Activated naive CD4-positive, alpha-beta T cell treated with anti-CD3 and anti-CD28 coated beads for 36 hours (primary cell): ENCODE measurements at regions not wholly inside any gene's neighbourhood (a gene's known extent, or its start where the extent isn't known, plus 50 kb on each side); places are given as distances from the start of the nearest gene placed in this dataset.

ENCODE experiments used
- CTCF ChIA-PET: fragments of 350-600 bp; sonication (Branson Sonifier 250); formaldehyde crosslinking; loops from one replicate; lab custom pipeline; 2021; ENCODE audit warnings: antibody characterized with exemption; lab: Charles Lee
- DNase-seq: peaks from one replicate; pipeline ENCODE4 v3.0.0-alpha.2; 2020
- H3K27ac Mint-ChIP-seq: one replicate; pipeline ENCODE4 v1.8.0; 2021; ENCODE audit warnings: mild to moderate bottlenecking, mixed read lengths
- H3K27me3 Mint-ChIP-seq: one replicate; pipeline ENCODE4 v1.8.0; 2021; ENCODE audit warnings: low read depth, mixed read lengths
- H3K36me3 Mint-ChIP-seq: one replicate; pipeline ENCODE4 v1.8.0; 2021; ENCODE audit warnings: low read depth, mixed read lengths
- H3K4me1 Mint-ChIP-seq: one replicate; pipeline ENCODE4 v1.8.0; 2021; ENCODE audit warnings: low read depth, mixed read lengths
- H3K4me3 Mint-ChIP-seq: one replicate; pipeline ENCODE4 v1.8.0; 2021; ENCODE audit warnings: mild to moderate bottlenecking, moderate library complexity, mixed read lengths
- H3K9me3 Mint-ChIP-seq: one replicate; pipeline ENCODE4 v1.8.0; 2021; ENCODE audit warnings: mixed read lengths
- intact Hi-C: fragments of 100-400 bp; cut with micrococcal nuclease; formaldehyde crosslinking; loops from one replicate; pipeline ENCODE4 v1.15.1; 2023

DNA sequence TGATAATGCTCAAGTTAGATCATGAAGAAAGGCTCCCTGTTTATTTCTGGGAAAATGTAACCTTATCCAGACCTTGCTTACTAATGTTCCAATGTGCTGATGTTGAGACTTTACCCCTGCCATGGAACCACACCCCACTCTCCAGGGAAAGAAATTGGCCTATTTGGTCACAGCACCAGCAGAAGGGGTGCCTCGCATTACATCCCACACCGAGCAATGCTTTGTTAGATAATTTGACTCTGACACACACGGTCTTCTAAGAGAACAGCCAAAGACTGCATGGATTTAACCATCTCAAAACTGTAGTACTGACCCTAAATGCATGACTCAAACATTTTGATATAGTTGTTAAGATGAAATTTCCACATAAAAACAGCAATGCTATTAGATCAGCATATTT lies 152.1 kb upstream of the CCDC150 start:
- CTCF ChIA-PET, result no interaction called here
- no peak for DNase-seq
- Mint-ChIP-seq H3K9me3 (no peaks in the 10 kb centered on the region), H3K27me3 (peaks cover 8% of the 10 kb centered on the region), H3K36me3 (no peaks in the 10 kb centered on the region), H3K4me1 (no peaks in the 10 kb centered on the region), H3K27ac (no peak overlapping the region), H3K4me3 (no peak overlapping the region)
- intact Hi-C loops, result no loop called here

DNA sequence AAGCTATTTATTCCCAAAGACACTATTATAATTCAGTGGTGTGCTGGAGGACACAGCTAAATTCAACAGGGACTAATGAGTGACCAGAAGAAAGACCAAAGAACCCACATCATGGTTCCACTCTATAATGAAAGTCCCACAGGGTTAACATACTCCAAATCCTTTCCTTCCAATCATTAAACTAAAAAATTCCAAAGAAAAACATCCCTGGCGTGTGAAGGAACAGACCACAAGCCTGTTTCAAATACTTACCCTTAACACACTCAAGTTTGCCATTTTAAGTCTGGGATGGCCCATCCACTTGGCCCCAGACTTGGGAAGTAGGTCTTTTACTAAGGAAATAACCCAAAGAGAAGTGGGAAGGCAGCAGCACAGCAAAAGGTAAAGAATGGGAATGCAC lies 150.1 kb upstream of the CCDC150 start:
- no peaks in the 10 kb centered on the region for H3K4me1 Mint-ChIP-seq
- intact Hi-C loops, result no loop called here
- CTCF ChIA-PET, result interaction anchor here (0.5 kb wide), 1 partner anchor 311 kb away, joined by 4 read pairs; no protein-coding TSS in a partner anchor
- DNase-seq, result no peak
- peaks cover 7% of the 10 kb centered on the region for H3K27me3 Mint-ChIP-seq
- no peaks in the 10 kb centered on the region for H3K36me3 Mint-ChIP-seq
- no peak overlapping the region for H3K27ac Mint-ChIP-seq
- H3K4me3 Mint-ChIP-seq, result no peak overlapping the region
- H3K9me3 Mint-ChIP-seq, result no peaks in the 10 kb centered on the region

DNA sequence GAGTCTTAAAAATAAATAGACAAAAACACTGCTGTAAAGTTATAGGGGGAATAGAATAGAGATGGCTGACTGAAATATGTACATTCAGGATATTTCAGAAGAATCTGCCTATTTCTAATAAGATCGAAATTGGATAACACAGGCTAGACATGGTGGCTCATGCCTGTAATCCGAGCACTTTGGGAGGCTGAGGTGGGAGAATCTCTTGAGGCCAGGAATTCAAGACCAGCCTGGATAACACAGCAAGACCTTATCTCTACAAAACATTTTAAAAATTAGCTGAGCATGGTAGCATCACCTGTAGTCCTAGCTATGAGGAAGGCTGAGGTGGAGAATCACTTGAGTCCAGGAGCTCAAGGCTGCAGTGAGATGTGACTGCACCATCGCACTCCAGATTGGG lies 146.6 kb upstream of the CCDC150 start:
- peaks cover 3% of the 10 kb centered on the region for H3K27me3 Mint-ChIP-seq
- intact Hi-C loops, result no loop called here
- no peak overlapping the region for H3K4me3 Mint-ChIP-seq
- no peaks in the 10 kb centered on the region for H3K36me3 Mint-ChIP-seq
- H3K27ac Mint-ChIP-seq, result no peak overlapping the region
- H3K4me1 Mint-ChIP-seq, result no peaks in the 10 kb centered on the region
- CTCF ChIA-PET, result no interaction called here
- DNase-seq, result no peak
- H3K9me3 Mint-ChIP-seq, result no peaks in the 10 kb centered on the region

DNA sequence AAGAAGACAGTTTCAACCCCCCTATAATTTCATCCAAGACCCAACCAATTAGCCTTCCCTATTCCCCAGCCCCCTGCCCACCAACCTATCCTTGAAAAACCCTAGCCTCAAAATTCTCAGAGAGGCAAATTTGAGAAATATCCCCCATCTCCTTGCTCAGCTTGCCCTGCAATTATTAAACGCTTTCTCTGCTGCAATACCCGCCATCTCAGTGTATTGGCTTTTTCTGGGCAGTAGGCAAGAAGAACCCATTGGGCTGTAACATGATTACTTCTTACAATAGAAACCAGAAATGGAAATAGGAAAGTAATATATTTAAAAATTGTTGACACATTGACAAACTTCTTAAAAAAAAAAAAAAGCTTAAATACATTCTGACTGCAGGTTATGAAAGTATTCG lies 140.6 kb upstream of the CCDC150 start:
- DNase-seq, result no peak
- no peak overlapping the region for H3K4me3 Mint-ChIP-seq
- no peak overlapping the region for H3K27ac Mint-ChIP-seq
- peaks cover 5% of the 10 kb centered on the region for H3K9me3 Mint-ChIP-seq
- H3K4me1 Mint-ChIP-seq, result no peaks in the 10 kb centered on the region
- CTCF ChIA-PET, result interaction anchor here (0.6 kb wide), 1 partner anchor 254 kb away, joined by 3 read pairs; no protein-coding TSS in a partner anchor
- H3K27me3 Mint-ChIP-seq, result peaks cover 9% of the 10 kb centered on the region
- no peaks in the 10 kb centered on the region for H3K36me3 Mint-ChIP-seq
- intact Hi-C loops, result no loop called here

DNA sequence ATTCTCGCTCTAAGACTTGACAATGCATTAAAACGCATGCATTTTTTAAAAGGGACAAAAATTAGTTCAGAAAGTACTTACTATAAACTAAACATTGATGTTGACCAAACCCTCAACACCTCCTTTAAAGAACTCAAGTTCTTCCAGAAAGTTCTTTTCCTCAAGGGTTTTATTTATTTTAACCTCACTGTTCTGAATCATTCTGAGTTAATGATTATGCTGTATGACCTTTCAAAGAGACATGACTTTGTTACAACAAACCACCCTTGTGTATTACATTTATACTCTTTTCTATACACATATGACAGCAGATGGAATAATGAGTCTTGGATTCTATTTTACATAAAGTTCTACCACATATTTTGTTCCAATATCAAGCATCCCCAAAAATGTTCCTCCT lies 139.8 kb upstream of the CCDC150 start:
- intact Hi-C loops, result no loop called here
- CTCF ChIA-PET, result interaction anchor here (0.6 kb wide), 1 partner anchor 253 kb away, joined by 3 read pairs; no protein-coding TSS in a partner anchor
- DNase-seq, result no peak
- H3K9me3 Mint-ChIP-seq, result peaks cover 5% of the 10 kb centered on the region
- H3K36me3 Mint-ChIP-seq, result no peaks in the 10 kb centered on the region
- no peak overlapping the region for H3K4me3 Mint-ChIP-seq
- no peak overlapping the region for H3K27ac Mint-ChIP-seq
- peaks cover 13% of the 10 kb centered on the region for H3K27me3 Mint-ChIP-seq
- no peaks in the 10 kb centered on the region for H3K4me1 Mint-ChIP-seq

DNA sequence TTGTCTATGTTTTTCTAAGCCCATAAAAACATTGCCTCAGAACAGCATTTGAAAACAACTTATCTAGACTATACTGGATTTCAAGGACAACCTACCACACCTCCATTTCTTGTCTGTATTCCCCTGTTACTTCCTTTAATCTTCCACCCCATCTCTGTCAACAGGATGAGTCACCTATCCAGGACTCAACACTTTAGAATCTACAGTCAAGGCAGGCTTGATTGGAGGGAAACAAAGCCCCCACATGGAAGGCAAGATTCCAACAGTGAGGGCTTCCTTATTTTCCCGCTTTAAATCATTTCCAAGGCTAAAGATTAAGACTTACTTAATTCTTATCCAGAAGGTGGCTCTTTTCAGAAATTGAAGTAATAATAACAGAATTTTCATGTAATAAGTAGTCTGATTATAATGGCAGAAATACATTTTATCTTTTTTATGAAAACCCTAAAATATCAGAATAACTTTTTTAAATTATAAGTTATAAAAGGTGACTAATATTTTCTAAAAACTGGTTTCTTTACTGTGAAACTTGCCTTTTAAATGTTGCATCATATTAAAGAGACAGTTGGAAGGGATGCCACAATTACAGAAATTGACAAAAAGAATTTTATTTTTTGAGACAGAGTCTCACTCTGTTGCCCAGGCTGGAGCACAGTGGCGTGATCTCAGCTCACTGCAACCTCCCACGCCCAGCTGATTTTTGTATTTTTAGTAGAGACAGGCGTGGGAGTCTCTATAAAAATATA lies 138.7 kb upstream of the CCDC150 start:
- Mint-ChIP-seq H3K36me3 (no peaks in the 10 kb centered on the region), H3K27me3 (peaks cover 15% of the 10 kb centered on the region), H3K27ac (no peak overlapping the region), H3K4me1 (no peaks in the 10 kb centered on the region), H3K9me3 (peaks cover 5% of the 10 kb centered on the region), H3K4me3 (no peak overlapping the region)
- no peak for DNase-seq
- intact Hi-C loops, result no loop called here
- CTCF ChIA-PET, result no interaction called here

DNA sequence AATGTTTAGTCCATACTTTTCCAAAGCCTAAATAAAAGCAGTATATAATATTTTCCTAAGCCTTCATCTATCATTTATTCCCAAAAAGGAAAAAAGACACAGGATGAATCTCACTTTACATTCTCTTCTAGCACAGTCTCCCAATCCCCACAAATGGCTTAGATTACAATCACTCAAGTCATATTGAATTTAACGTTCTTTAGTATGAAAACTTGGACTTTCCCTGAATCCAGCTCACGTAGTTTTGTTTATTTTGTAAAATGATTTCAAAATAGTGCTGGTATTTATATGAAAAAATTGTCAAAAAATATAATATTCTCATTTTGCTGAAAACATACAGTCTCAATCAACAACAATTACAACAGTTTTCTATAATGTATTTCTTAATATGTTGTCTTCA lies 137.7 kb upstream of the CCDC150 start:
- Mint-ChIP-seq H3K4me3 (no peak overlapping the region), H3K9me3 (peaks cover 5% of the 10 kb centered on the region), H3K27ac (no peak overlapping the region), H3K4me1 (no peaks in the 10 kb centered on the region), H3K36me3 (no peaks in the 10 kb centered on the region), H3K27me3 (peaks cover 16% of the 10 kb centered on the region)
- intact Hi-C loops, result no loop called here
- CTCF ChIA-PET, result no interaction called here
- no peak for DNase-seq

DNA sequence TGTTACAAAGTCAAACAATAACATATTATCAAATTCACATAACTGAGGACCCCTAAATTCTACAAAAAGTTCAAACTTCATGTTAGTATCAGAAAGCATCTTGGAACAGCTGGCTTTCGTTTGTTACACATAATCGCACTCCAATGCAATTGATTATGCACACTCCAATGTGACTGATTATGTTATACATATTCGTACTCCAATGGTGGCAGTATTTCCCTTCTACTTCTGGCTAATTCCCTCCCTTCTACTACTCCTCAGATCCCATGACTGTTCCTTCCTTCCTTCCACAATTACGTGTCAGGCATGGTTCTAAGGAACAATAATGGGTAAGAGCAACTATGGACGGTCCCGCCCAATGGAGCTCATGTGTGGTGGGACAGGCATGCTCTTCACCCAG lies 137.1 kb upstream of the CCDC150 start:
- peaks cover 5% of the 10 kb centered on the region for H3K9me3 Mint-ChIP-seq
- peaks cover 16% of the 10 kb centered on the region for H3K27me3 Mint-ChIP-seq
- H3K4me3 Mint-ChIP-seq, result no peak overlapping the region
- H3K4me1 Mint-ChIP-seq, result no peaks in the 10 kb centered on the region
- no peaks in the 10 kb centered on the region for H3K36me3 Mint-ChIP-seq
- no peak overlapping the region for H3K27ac Mint-ChIP-seq
- intact Hi-C loops, result no loop called here
- CTCF ChIA-PET, result no interaction called here
- no peak for DNase-seq

DNA sequence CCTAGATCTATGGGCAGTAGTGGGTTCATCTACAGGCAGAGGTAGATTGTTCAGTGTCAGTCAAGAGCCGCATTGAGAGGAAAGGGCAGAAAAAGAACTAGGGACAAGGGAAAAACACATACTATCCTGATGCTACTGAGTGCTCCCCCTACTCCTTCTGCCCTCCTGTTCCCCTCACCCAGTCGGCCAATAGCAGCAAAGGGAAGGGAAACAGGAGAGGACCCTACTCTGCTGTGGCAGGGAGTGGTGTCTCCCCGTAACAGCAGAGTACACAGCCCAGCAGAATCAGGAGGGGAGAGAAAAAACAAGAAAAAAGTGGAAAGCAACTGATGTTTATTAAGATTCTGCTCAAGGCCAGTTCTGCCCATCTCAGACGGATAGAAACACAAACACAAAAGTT lies 136.1 kb upstream of the CCDC150 start:
- no peak overlapping the region for H3K27ac Mint-ChIP-seq
- CTCF ChIA-PET, result no interaction called here
- H3K4me3 Mint-ChIP-seq, result no peak overlapping the region
- no peaks in the 10 kb centered on the region for H3K36me3 Mint-ChIP-seq
- intact Hi-C loops, result no loop called here
- DNase-seq, result no peak
- H3K27me3 Mint-ChIP-seq, result peaks cover 16% of the 10 kb centered on the region
- no peaks in the 10 kb centered on the region for H3K4me1 Mint-ChIP-seq
- H3K9me3 Mint-ChIP-seq, result peaks cover 5% of the 10 kb centered on the region

DNA sequence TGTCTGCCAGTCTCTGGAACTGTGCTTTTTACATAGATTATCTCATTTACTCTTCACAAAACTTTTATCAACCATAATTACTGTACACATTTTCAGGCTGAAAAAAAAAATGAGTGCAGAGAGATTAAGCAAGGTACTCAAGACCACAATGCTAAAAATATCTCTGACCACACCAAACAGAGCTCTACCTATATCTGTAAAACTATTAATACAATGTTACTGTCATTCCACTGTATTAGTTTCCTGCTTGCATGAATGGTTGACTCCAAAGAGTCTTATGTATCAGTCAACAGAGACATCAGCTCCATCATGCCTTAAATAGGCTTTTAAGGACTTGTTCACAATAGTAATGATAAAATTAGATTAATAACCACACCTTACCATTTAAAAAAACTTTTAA lies 134.7 kb upstream of the CCDC150 start:
- Mint-ChIP-seq H3K27ac (no peak overlapping the region), H3K4me1 (no peaks in the 10 kb centered on the region), H3K4me3 (no peak overlapping the region), H3K9me3 (no peaks in the 10 kb centered on the region), H3K27me3 (peaks cover 16% of the 10 kb centered on the region), H3K36me3 (no peaks in the 10 kb centered on the region)
- CTCF ChIA-PET, result no interaction called here
- intact Hi-C loops, result no loop called here
- DNase-seq, result no peak

DNA sequence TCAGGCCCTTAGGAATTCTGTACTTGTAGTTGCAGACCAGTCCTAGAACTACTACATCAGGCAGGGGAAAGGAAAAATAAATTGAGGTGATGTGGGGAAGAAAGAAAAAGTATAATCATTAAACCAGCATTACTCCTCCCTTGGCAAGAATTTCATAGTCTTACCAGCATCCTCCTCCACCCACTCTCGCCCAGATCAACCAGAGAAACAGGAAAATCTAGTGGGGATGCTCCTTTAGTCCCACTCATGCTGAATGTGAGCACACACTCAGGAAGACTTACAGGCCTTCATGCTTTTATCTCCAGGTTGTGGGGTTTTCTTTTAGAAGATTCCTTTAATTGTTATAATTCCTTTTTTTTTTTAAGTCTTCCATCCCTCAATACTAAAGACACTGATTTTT lies 129.3 kb upstream of the CCDC150 start:
- H3K27me3 Mint-ChIP-seq, result peaks cover 6% of the 10 kb centered on the region
- H3K9me3 Mint-ChIP-seq, result no peaks in the 10 kb centered on the region
- no peak for DNase-seq
- no peak overlapping the region for H3K27ac Mint-ChIP-seq
- no peaks in the 10 kb centered on the region for H3K36me3 Mint-ChIP-seq
- intact Hi-C loops, result no loop called here
- no peaks in the 10 kb centered on the region for H3K4me1 Mint-ChIP-seq
- CTCF ChIA-PET, result no interaction called here
- H3K4me3 Mint-ChIP-seq, result no peak overlapping the region

DNA sequence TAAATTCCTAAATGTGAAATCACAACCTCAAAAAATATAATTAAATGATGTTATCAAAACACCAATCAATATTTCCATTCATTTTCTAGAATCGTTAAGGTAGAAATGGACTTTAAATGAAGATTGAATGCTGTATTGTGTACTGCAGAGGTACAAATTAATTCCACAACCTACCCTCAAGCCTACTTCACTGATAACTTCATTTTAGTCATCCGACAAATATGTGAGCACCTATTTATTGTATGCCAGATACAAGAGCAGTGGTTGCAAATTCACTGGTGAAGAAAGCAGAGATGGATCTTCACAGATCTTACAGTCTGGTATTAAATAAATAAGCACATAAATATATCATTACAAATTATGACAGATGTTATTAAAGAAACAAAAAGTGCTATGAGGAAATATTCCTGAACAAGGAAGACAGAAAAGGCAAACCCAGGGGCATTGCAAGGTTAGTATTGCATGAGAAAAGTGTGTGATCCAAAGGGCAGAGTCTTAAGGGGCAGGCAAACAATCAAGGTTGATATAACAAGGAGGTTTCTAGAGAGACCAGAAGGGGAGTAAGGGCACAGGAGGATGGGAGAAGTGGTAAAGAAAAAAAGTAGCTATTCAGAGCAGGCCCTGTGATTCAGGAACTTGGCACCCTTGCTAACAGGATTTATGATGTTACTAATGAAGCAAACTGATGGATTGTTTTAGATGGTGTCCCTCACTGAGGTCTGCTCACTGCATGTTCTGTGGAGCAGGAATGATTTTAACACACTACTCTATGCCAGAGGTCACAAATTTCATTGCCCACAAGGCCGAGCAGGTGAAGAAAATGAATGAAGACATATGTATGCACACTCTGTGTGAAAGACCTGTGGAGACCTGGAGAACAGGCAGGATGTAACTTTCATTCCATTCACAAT lies 128.0 kb upstream of the CCDC150 start:
- intact Hi-C loops, result no loop called here
- CTCF ChIA-PET, result no interaction called here
- no peak overlapping the region for H3K4me3 Mint-ChIP-seq
- DNase-seq, result no peak
- H3K27me3 Mint-ChIP-seq, result peaks cover 3% of the 10 kb centered on the region
- no peak overlapping the region for H3K27ac Mint-ChIP-seq
- no peaks in the 10 kb centered on the region for H3K4me1 Mint-ChIP-seq
- no peaks in the 10 kb centered on the region for H3K36me3 Mint-ChIP-seq
- H3K9me3 Mint-ChIP-seq, result no peaks in the 10 kb centered on the region
